GM19328 (cell line): ENCODE measurements at regions not wholly inside any gene's neighbourhood (a gene's known extent, or its start where the extent isn't known, plus 50 kb on each side); places are given as distances from the start of the nearest gene placed in this dataset.

Experiments
- ATAC-seq: cut with Tn5 transposase; IDR thresholded peaks from one replicate; pipeline ENCODE4 v1.9.1; 2021; ENCODE audit warnings: mild to moderate bottlenecking, moderate library complexity; ENCODE audit not compliant: unreplicated experiment

- no peak for ATAC-seq
Observed at GRCh38 chr10:92747066-92747465, 57.3 kb downstream of the HHEX start.

- no peak for ATAC-seq
Observed at GRCh38 chr10:92747600-92747999, 57.8 kb downstream of the HHEX start.

GRCh38 chr10:92750791-92751533 is 61.2 kb downstream of the HHEX start:
- no peak for ATAC-seq

GRCh38 chr10:92751534-92751811 is 61.7 kb downstream of the HHEX start:
- no peak for ATAC-seq

GRCh38 chr10:92751827-92752226 is 62.1 kb downstream of the HHEX start:
- ATAC-seq: no peak

- no peak for ATAC-seq
Observed at GRCh38 chr10:92753865-92754264, 64.1 kb downstream of the HHEX start.

- ATAC-seq: no peak
Observed at GRCh38 chr10:92755725-92756124, 66.0 kb downstream of the HHEX start.

GRCh38 chr10:92756201-92757065 is 66.7 kb downstream of the HHEX start:
- peak; percentile 89 for ATAC-seq

- ATAC-seq: peak; percentile 51
Observed at GRCh38 chr10:92757066-92757710, 67.4 kb downstream of the HHEX start.

- ATAC-seq: no peak
Observed at GRCh38 chr10:92757711-92758104, 68.0 kb downstream of the HHEX start.

GRCh38 chr10:92758594-92758993 is 68.8 kb downstream of the HHEX start:
- no peak for ATAC-seq

- no peak for ATAC-seq
Observed at GRCh38 chr10:92760609-92761008, 70.9 kb downstream of the HHEX start.

GRCh38 chr10:92761571-92761970 is 71.8 kb downstream of the HHEX start:
- ATAC-seq: no peak

- no peak for ATAC-seq
Observed at GRCh38 chr10:92763634-92764155, 73.9 kb downstream of the HHEX start.

- ATAC-seq: no peak
Observed at GRCh38 chr10:92766451-92766850, 76.7 kb downstream of the HHEX start.

GRCh38 chr10:92768104-92768503 is 78.3 kb downstream of the HHEX start:
- no peak for ATAC-seq

- no peak for ATAC-seq
Observed at GRCh38 chr10:92773776-92774175, 74.5 kb upstream of the EXOC6 start.

GRCh38 chr10:92778091-92778490 is 70.2 kb upstream of the EXOC6 start:
- no peak for ATAC-seq

GRCh38 chr10:92785118-92785517 is 63.2 kb upstream of the EXOC6 start:
- no peak for ATAC-seq

- ATAC-seq: no peak
Observed at GRCh38 chr10:92787557-92788152, 60.7 kb upstream of the EXOC6 start.

- ATAC-seq: no peak
Observed at GRCh38 chr10:92789067-92789466, 59.3 kb upstream of the EXOC6 start.
